K562 (cell line): ENCODE measurements at regions not wholly inside any gene's neighbourhood (a gene's known extent, or its start where the extent isn't known, plus 50 kb on each side); places are given as distances from the start of the nearest gene placed in this dataset.

Experiments used
- CBFB ChIP-seq: sonication (generic); formaldehyde crosslinking; IDR thresholded peaks from 2 replicates; pipeline ENCODE4 v1.4.0; 2020; ENCODE audit warnings: mild to moderate bottlenecking, missing genetic modification reagents
- NFE2L1 ChIP-seq: fragments of 450-650 bp; IDR thresholded peaks from 2 replicates; pipeline ENCODE4 v1.6.1; 2016; ENCODE audit warnings: missing genetic modification characterization, low read depth, mild to moderate bottlenecking, missing compliant biosample characterization, moderate library complexity, borderline replicate concordance
- RAD21 ChIP-seq, 2 experiments: fragments of 250-450 bp in 1 of 2; fragments of 450-650 bp in 1 of 2; sonication (Bioruptor Pico) in 1 of 2; formaldehyde crosslinking in 1 of 2; IDR thresholded peaks in 1 of 2; conservative IDR thresholded peaks in 1 of 2; 2 replicates each; pipeline versions ENCODE4 v1.4.0 to v1.8.0; 2020 to 2022; ENCODE audit warnings: mild to moderate bottlenecking in 2 of 2, moderate library complexity in 1 of 2
- ZNF384 ChIP-seq: IDR thresholded peaks from 2 replicates; pipeline ENCODE4 v1.6.1; 2012; ENCODE audit warnings: low read depth, low read length, improper control_type of control experiment
- TF ChIP-seq, protein P1 (sequence below): conservative IDR thresholded peaks from 2 replicates; pipeline ENCODE4 v1.6.1; 2011; ENCODE audit warnings: low read depth, mild to moderate bottlenecking, low read length; ENCODE audit not compliant: control insufficient read depth
- TF ChIP-seq, protein P2 (sequence below): sonication (generic); formaldehyde crosslinking; IDR thresholded peaks from 2 replicates; pipeline ENCODE4 v1.8.1; 2023; ENCODE audit warnings: mild to moderate bottlenecking, missing genetic modification reagents, moderate library complexity

DNA sequence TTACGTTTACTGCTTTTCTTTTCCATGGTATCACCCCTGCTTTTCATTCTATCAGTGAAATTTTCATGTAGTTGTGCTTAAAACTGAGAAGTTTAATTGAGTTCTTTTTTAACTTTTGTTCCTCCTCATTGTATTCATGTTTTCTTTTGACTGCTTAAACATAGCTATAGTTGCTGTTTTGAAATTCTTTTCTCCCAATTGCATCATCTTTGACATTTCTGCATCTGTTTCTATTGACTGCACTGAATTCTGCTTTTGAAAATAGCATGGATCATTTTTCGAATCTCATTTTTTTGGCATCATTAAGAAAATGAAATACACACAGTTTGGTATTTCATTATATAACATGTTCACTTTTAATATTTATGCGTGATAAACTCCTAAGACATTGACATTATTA lies 694.9 kb downstream of the MECOM start:
- TF ChIP-seq, protein P1, sequence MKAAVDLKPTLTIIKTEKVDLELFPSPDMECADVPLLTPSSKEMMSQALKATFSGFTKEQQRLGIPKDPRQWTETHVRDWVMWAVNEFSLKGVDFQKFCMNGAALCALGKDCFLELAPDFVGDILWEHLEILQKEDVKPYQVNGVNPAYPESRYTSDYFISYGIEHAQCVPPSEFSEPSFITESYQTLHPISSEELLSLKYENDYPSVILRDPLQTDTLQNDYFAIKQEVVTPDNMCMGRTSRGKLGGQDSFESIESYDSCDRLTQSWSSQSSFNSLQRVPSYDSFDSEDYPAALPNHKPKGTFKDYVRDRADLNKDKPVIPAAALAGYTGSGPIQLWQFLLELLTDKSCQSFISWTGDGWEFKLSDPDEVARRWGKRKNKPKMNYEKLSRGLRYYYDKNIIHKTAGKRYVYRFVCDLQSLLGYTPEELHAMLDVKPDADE, result no peak
- TF ChIP-seq, protein P2, sequence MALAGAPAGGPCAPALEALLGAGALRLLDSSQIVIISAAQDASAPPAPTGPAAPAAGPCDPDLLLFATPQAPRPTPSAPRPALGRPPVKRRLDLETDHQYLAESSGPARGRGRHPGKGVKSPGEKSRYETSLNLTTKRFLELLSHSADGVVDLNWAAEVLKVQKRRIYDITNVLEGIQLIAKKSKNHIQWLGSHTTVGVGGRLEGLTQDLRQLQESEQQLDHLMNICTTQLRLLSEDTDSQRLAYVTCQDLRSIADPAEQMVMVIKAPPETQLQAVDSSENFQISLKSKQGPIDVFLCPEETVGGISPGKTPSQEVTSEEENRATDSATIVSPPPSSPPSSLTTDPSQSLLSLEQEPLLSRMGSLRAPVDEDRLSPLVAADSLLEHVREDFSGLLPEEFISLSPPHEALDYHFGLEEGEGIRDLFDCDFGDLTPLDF, result no peak
- TF ChIP-seq NFE2L1 (tag) (no peak), ZNF384 (no peak), CBFB (CRISPR knock-in tag) (no peak), RAD21 (CRISPR knock-in tag; conservative IDR thresholded peaks at IDR 0.05 in 1 of 2, IDR thresholded peaks at IDR 0.05 in 1 of 2) (no peak)
